HL-60 (cell line): ENCODE measurements at regions not wholly inside any gene's neighbourhood (a gene's known extent, or its start where the extent isn't known, plus 50 kb on each side); places are given as distances from the start of the nearest gene placed in this dataset.
"Not testable (repeated sequence)": the region's sequence is repeated elsewhere in the genome, so short reads cannot be mapped to it uniquely, and the experiment has no call there.

Experiments
- DNase-seq, 2 experiments: peaks; one replicate each; pipeline ENCODE4 v3.0.0-alpha.2; 2010 to 2020; ENCODE audit warnings: low read depth in 1 of 2, low spot score in 1 of 2
- H3K27ac ChIP-seq: fragments of 250-450 bp; sonication (Bioruptor Pico); replicated peaks from 2 replicates; pipeline ENCODE4 v1.5.1; 2020; ENCODE audit warnings: mild to moderate bottlenecking, moderate library complexity
- H3K27me3 ChIP-seq: fragments of 250-450 bp; sonication (Bioruptor Pico); 2 replicates; pipeline ENCODE4 v1.5.1; 2021; ENCODE audit warnings: mild to moderate bottlenecking, moderate library complexity; ENCODE audit not compliant: insufficient read depth, poor library complexity, severe bottlenecking
- H3K4me3 ChIP-seq: replicated peaks from 2 replicates; pipeline ENCODE4 v1.5.1; 2011; ENCODE audit warnings: mild to moderate bottlenecking, control low read depth, low read length; ENCODE audit not compliant: insufficient read depth
- GABPA ChIP-seq: IDR thresholded peaks from 2 replicates; pipeline ENCODE4 v1.6.1; 2012; ENCODE audit warnings: low read depth
- POLR2AphosphoS5 ChIP-seq: IDR thresholded peaks from 2 replicates; pipeline ENCODE4 v1.6.1; 2012; ENCODE audit warnings: low read depth
- SPI1 ChIP-seq: IDR thresholded peaks from 2 replicates; pipeline ENCODE4 v1.6.1; 2012; ENCODE audit warnings: low read depth, mild to moderate bottlenecking, borderline replicate concordance
- TF ChIP-seq, protein P1 (sequence below): IDR thresholded peaks from one replicate; pipeline ENCODE4 v1.5.1; 2011; ENCODE audit warnings: low read length, control low read depth, inconsistent platforms; ENCODE audit not compliant: insufficient read depth
- TF ChIP-seq, protein P2 (sequence below): IDR thresholded peaks from 2 replicates; pipeline ENCODE4 v1.6.1; 2012; ENCODE audit warnings: low read depth; ENCODE audit not compliant: insufficient replicate concordance

DNA sequence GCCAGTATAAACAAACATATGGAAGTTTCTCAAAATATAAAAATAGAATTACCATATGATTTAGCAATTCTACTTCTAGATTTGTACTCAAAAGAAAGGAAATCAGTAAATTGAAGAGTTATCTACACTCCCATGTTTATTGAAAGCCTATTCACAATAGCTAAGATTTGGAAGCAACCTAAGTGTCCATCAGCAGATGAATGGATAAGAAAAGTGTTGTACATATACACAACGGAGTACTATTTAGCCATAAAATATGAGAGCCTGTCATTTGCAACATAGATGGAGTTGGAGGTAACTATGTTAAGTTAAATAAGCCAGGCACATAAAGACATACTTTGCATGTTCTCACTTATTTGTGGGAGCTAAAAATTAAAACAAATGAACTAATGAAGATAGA lies 257.8 kb downstream of the TEX13C start:
- TF ChIP-seq SPI1 (no peak), POLR2AphosphoS5 (no peak), GABPA (no peak)
- TF ChIP-seq, protein P1, sequence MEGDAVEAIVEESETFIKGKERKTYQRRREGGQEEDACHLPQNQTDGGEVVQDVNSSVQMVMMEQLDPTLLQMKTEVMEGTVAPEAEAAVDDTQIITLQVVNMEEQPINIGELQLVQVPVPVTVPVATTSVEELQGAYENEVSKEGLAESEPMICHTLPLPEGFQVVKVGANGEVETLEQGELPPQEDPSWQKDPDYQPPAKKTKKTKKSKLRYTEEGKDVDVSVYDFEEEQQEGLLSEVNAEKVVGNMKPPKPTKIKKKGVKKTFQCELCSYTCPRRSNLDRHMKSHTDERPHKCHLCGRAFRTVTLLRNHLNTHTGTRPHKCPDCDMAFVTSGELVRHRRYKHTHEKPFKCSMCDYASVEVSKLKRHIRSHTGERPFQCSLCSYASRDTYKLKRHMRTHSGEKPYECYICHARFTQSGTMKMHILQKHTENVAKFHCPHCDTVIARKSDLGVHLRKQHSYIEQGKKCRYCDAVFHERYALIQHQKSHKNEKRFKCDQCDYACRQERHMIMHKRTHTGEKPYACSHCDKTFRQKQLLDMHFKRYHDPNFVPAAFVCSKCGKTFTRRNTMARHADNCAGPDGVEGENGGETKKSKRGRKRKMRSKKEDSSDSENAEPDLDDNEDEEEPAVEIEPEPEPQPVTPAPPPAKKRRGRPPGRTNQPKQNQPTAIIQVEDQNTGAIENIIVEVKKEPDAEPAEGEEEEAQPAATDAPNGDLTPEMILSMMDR = no peak
- TF ChIP-seq, protein P2, sequence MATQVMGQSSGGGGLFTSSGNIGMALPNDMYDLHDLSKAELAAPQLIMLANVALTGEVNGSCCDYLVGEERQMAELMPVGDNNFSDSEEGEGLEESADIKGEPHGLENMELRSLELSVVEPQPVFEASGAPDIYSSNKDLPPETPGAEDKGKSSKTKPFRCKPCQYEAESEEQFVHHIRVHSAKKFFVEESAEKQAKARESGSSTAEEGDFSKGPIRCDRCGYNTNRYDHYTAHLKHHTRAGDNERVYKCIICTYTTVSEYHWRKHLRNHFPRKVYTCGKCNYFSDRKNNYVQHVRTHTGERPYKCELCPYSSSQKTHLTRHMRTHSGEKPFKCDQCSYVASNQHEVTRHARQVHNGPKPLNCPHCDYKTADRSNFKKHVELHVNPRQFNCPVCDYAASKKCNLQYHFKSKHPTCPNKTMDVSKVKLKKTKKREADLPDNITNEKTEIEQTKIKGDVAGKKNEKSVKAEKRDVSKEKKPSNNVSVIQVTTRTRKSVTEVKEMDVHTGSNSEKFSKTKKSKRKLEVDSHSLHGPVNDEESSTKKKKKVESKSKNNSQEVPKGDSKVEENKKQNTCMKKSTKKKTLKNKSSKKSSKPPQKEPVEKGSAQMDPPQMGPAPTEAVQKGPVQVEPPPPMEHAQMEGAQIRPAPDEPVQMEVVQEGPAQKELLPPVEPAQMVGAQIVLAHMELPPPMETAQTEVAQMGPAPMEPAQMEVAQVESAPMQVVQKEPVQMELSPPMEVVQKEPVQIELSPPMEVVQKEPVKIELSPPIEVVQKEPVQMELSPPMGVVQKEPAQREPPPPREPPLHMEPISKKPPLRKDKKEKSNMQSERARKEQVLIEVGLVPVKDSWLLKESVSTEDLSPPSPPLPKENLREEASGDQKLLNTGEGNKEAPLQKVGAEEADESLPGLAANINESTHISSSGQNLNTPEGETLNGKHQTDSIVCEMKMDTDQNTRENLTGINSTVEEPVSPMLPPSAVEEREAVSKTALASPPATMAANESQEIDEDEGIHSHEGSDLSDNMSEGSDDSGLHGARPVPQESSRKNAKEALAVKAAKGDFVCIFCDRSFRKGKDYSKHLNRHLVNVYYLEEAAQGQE = no peak
- H3K4me3 ChIP-seq = no peak overlapping the region
- H3K27ac ChIP-seq = no peak overlapping the region
- DNase-seq = no peak
- H3K27me3 ChIP-seq = no peaks in the 10 kb centered on the region

DNA sequence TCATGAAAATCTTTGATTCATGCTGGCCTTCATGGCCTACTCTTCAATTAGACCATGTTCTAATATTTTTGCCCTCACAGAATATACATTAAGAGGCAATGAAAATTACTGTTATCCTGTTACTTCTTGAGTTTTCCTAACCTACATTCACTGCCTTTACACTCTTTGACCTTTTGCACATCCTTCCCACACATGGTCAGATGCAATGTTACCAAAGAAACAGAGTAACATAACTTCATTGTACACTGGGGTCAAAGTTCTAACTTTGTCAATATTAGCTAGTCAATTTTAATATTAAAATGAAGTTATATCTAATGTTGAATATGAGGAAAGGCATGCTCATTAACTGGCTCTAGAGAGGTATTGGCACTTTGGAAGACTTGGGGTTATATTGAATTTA lies 284.8 kb downstream of the TEX13C start:
- DNase-seq = no peak
- TF ChIP-seq, protein P1 = no peak
- TF ChIP-seq SPI1 (no peak), GABPA (no peak), POLR2AphosphoS5 (no peak)
- TF ChIP-seq, protein P2 = no peak
- H3K4me3 ChIP-seq = no peak overlapping the region
- H3K27me3 ChIP-seq = no peaks in the 10 kb centered on the region
- H3K27ac ChIP-seq = no peak overlapping the region

DNA sequence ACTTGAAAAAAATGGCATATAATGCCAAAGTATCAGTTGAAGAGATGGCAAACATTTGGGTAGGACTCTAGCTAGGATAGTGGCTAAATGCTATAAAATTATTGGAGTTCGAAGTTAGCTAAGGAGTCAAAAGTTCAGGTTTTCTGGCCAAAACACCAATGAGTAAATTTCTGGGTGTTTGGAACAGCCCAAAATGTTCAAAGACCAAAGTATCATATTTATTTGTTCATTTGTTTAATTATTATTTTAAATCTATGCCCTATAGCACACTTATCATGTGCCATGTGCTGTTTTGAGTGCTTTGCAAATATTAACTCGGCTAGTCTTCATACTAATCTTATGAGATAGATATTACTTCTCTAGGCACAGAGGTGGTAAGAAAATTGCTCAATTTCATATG lies 285.5 kb downstream of the TEX13C start:
- TF ChIP-seq, protein P1 = no peak
- no peak for TF ChIP-seq POLR2AphosphoS5
- TF ChIP-seq GABPA = no peak
- TF ChIP-seq SPI1 = no peak
- TF ChIP-seq, protein P2 = no peak
- no peak overlapping the region for H3K27ac ChIP-seq
- no peaks in the 10 kb centered on the region for H3K27me3 ChIP-seq
- no peak for DNase-seq
- H3K4me3 ChIP-seq = no peak overlapping the region

DNA sequence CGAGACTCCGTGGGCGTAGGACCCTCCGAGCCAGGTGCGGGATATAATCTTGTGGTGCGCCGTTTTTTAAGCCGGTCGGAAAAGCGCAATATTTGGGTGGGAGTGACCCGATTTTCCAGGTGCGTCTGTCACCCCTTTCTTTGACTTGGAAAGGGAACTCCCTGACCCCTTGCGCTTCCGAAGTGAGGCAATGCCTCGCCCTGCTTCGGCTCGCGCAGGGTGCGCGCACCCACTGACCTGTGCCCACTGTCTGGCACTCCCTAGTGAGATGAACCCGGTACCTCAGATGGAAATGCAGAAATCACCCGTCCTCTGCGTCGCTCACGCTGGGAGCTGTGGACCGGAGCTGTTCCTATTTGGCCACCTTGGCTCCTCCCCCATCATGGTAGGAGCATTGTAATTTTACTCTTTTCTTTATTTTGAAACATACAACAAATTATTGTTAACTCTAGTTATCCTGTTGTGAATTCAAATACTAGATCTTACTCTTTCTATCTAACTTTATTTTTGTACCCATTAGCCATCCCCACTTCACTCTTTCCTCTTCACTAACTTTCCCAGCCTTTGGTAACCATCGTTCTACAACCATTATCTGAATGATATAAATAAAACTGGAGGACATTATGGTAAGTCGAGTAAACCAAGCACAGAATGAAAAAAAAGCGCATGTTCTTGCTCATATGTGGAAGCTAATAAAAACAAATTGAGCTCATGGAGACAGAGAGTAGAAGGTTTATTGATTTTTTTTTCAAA lies 295.1 kb downstream of the TEX13C start:
- H3K27me3 ChIP-seq, DNase-seq, H3K4me3 ChIP-seq, H3K27ac ChIP-seq: not testable (repeated sequence)
